HepG2 (cell line): ENCODE measurements at regions not wholly inside any gene's neighbourhood (a gene's known extent, or its start where the extent isn't known, plus 50 kb on each side); places are given as distances from the start of the nearest gene placed in this dataset.

ENCODE experiments used
- ATAC-seq: fragments of 200-7000 bp; cut with Tn5 transposase; 3 replicates; pipeline ENCODE4 v1.9.1; 2020; ENCODE audit warnings: mild to moderate bottlenecking, moderate library complexity
- BruUV-seq: library from RNA; stranded (reverse); fragments of 400-500 nt; replicated peaks from 2 replicates; lab custom pipeline; 2021; lab: Mats Ljungman, UMichigan
- CTCF ChIA-PET: fragments of 300-600 bp; formaldehyde crosslinking; extraction: SDS; loops from one replicate; lab custom pipeline; 2021; ENCODE audit warnings: low total read pairs, inconsistent platforms, low intra/inter-chr PET ratio; lab: Yijun Ruan, JAX
- POLR2A ChIA-PET: fragments of 350-600 bp; sonication (Branson Sonifier 250); formaldehyde crosslinking; loops from one replicate; lab custom pipeline; 2020; ENCODE audit warnings: antibody characterized with exemption, inconsistent platforms; lab: Yijun Ruan, JAX
- DNase-seq: peaks from one replicate; pipeline ENCODE4 v3.0.0-alpha.2; 2015; ENCODE audit warnings: low spot score
- FAIRE-seq: peaks from 3 replicates; lab custom pipeline; 2011; peaks lifted over from hg19 to GRCh38; lab: Jason Lieb, UNC
- H2AFZ ChIP-seq: one replicate; pipeline ENCODE4 v1.6.1; 2011; ENCODE audit warnings: low read length, inconsistent platforms
- H3K27ac ChIP-seq: fragments of 300-600 bp; 3 replicates; pipeline ENCODE4 v1.8.0; 2011; ENCODE audit warnings: mixed run types, mild to moderate bottlenecking, mixed read lengths, low read length, inconsistent platforms; ENCODE audit not compliant: insufficient read depth; ENCODE audit errors: extremely low read length
- H3K27me3 ChIP-seq, 2 experiments: fragments of 200-600 bp in 1 of 2; 2 replicates in 1 of 2; 3 replicates in 1 of 2; pipeline versions ENCODE4 v1.6.0 to v1.8.0; 2011; ENCODE audit warnings: low read length in 2 of 2, mild to moderate bottlenecking in 2 of 2, moderate library complexity in 2 of 2, inconsistent platforms in 1 of 2; ENCODE audit not compliant: insufficient read depth in 2 of 2, control insufficient read depth in 1 of 2
- H3K36me3 ChIP-seq, 2 experiments: fragments of 200-600 bp in 1 of 2; replicated peaks in 1 of 2; 2 replicates in 1 of 2; 3 replicates in 1 of 2; pipeline versions ENCODE4 v1.5.1 to v1.8.0; 2011; ENCODE audit warnings: low read length in 2 of 2, inconsistent platforms in 1 of 2; ENCODE audit not compliant: insufficient read depth in 2 of 2, control insufficient read depth in 1 of 2
- H3K4me1 ChIP-seq: 2 replicates; pipeline ENCODE4 v1.5.1; 2012; ENCODE audit warnings: low read length, inconsistent platforms; ENCODE audit not compliant: insufficient read depth
- H3K4me2 ChIP-seq: 2 replicates; pipeline ENCODE4 v1.6.0; 2011; ENCODE audit warnings: low read depth, low read length, inconsistent platforms
- H3K4me3 ChIP-seq, 3 experiments: fragments of 200-600 bp in 1 of 3; sonication (generic), shearing (Covaris generic) in 1 of 3; replicated peaks in 1 of 3; 2 replicates each; pipeline ENCODE4 v1.5.1; 2011 to 2016; ENCODE audit warnings: low read length in 3 of 3, inconsistent platforms in 2 of 3, low read depth in 2 of 3, mild to moderate bottlenecking in 2 of 3, control low read depth in 1 of 3, mixed read lengths in 1 of 3; ENCODE audit not compliant: insufficient read depth in 1 of 3
- H3K79me2 ChIP-seq: one replicate; pipeline ENCODE4 v1.6.1; 2011; ENCODE audit warnings: low read length, inconsistent platforms; ENCODE audit not compliant: insufficient read depth
- H3K9ac ChIP-seq: 2 replicates; pipeline ENCODE4 v1.6.0; 2011; ENCODE audit warnings: mild to moderate bottlenecking, low read depth, low read length, inconsistent platforms; ENCODE audit not compliant: insufficient read depth
- H3K9me3 ChIP-seq: 2 replicates; pipeline ENCODE4 v1.5.1; 2012; ENCODE audit warnings: mild to moderate bottlenecking, low read length
- H4K20me1 ChIP-seq: 2 replicates; pipeline ENCODE4 v1.6.0; 2011; ENCODE audit warnings: inconsistent platforms, mild to moderate bottlenecking, low read length, moderate library complexity; ENCODE audit not compliant: insufficient read depth
- CTCF ChIP-seq: sonication (generic); formaldehyde crosslinking; IDR thresholded peaks from 2 replicates; pipeline ENCODE4 v1.5.0; 2020; ENCODE audit warnings: mild to moderate bottlenecking, missing genetic modification reagents, moderate library complexity
- HNF4A ChIP-seq: sonication (generic); formaldehyde crosslinking; IDR thresholded peaks from 2 replicates; pipeline ENCODE4 v1.4.0; 2020; ENCODE audit warnings: missing genetic modification reagents
- SOX13 ChIP-seq, 3 experiments: fragments of 450-650 bp in 1 of 3; sonication (generic) in 1 of 3; formaldehyde crosslinking in 1 of 3; IDR thresholded peaks in 2 of 3; conservative IDR thresholded peaks in 1 of 3; 2 replicates each; pipeline versions ENCODE4 v1.5.0 to v1.6.1; 2016 to 2020; ENCODE audit warnings: antibody characterized with exemption in 1 of 3, mild to moderate bottlenecking in 1 of 3, missing compliant biosample characterization in 1 of 3, missing genetic modification reagents in 1 of 3, moderate library complexity in 1 of 3
- SP4 ChIP-seq: sonication (generic); formaldehyde crosslinking; IDR thresholded peaks from 2 replicates; pipeline ENCODE4 v1.8.1; 2023; ENCODE audit warnings: mild to moderate bottlenecking, missing genetic modification reagents
- STAG1 ChIP-seq: sonication (generic); formaldehyde crosslinking; IDR thresholded peaks from 2 replicates; pipeline ENCODE4 v1.4.0; 2020; ENCODE audit warnings: missing genetic modification reagents
- ZNF33B ChIP-seq: sonication (generic); formaldehyde crosslinking; IDR thresholded peaks from 2 replicates; pipeline ENCODE4 v1.5.1; 2020; ENCODE audit warnings: mild to moderate bottlenecking, missing genetic modification reagents
- ZSCAN20 ChIP-seq: sonication (generic); formaldehyde crosslinking; IDR thresholded peaks from 2 replicates; pipeline ENCODE4 v1.4.0; 2020; ENCODE audit warnings: missing genetic modification reagents, mild to moderate bottlenecking, borderline replicate concordance
- WGBS: methylation state at CpG from one replicate; pipeline ENCODE4 v1.1.6; 2017; ENCODE audit warnings: low lambda C conversion rate; 5-methylcytosine and 5-hydroxymethylcytosine counted together
- in situ Hi-C: cut with HindIII; loops from 2 replicates; pipeline ENCODE4 v1.10.0; 2017; ENCODE audit warnings: low pct_unique_long_range_greater_than_20kb; ENCODE audit not compliant: extremely low pct_ligation_motif_present
- intact Hi-C: fragments of 100-400 bp; cut with micrococcal nuclease; formaldehyde crosslinking; loops from one replicate; pipeline ENCODE4 v1.10.0; 2022; ENCODE audit not compliant: unreplicated experiment

- Histone ChIP-seq H2AFZ (no peak overlapping the region), H3K4me1 (no peaks in the 10 kb centered on the region), H3K79me2 (no peaks in the 10 kb centered on the region), H3K27ac (no peak overlapping the region), H3K9ac (no peak overlapping the region), H4K20me1 (no peaks in the 10 kb centered on the region), H3K9me3 (no peaks in the 10 kb centered on the region)
- CTCF ChIA-PET = no interaction called here
- FAIRE-seq = no peak
- TF ChIP-seq STAG1 (CRISPR knock-in tag) = peak; percentile 27; the same call in 1 of the 2 replicates
- TF ChIP-seq SOX13 (IDR thresholded peaks at IDR 0.05) = no peak
- TF ChIP-seq SOX13 (CRISPR knock-in tag; conservative IDR thresholded peaks at IDR 0.05 in 1 of 2, IDR thresholded peaks at IDR 0.05 in 1 of 2) = 0 out of 4 replicates have a peak, but pooled peaks of 1 of the 2 experiments have one; percentile 21
- no peak for TF ChIP-seq ZNF33B (CRISPR knock-in tag)
- no peak for TF ChIP-seq HNF4A (CRISPR knock-in tag)
- TF ChIP-seq SP4 (CRISPR knock-in tag) = no peak
- peak; percentile 33 for TF ChIP-seq CTCF (CRISPR knock-in tag)
- TF ChIP-seq ZSCAN20 (CRISPR knock-in tag) = no peak
- TF ChIP-seq, all 625 proteins: peak for 3
- ATAC-seq = peak; percentile 74
- Histone ChIP-seq H3K36me3 (no peaks in the 10 kb centered on the region), H3K4me3 (no peak overlapping the region), H3K27me3 (peaks cover 3 to 22% of the 10 kb centered on the region in 2 experiments; a peak in 4 of 5 replicates), H3K4me2 (no peak overlapping the region)
- POLR2A ChIA-PET = no interaction called here
- DNase-seq = no peak
- in situ Hi-C loops = no loop called here
- intact Hi-C loops = no loop called here
- WGBS = under 1% methylated on average over 6 of the region's 6 CpGs
- no TSS peak for BruUV-seq
These were observed 251.9 kb upstream of the CHAC2 start for GRCh38 chr2:53515435-53516332.
